Liver (tissue), 3 donors: ENCODE measurements at regions not wholly inside any gene's neighbourhood (a gene's known extent, or its start where the extent isn't known, plus 50 kb on each side); places are given as distances from the start of the nearest gene placed in this dataset.

Experiments
- CTCF ChIP-seq: fragments of 150-350 bp; IDR thresholded peaks from 2 replicates; pipeline ENCODE4 v1.5.1; 2017; ENCODE audit warnings: improper control_type of control experiment, low read depth, low read length; ENCODE audit not compliant: missing input control
- EGR1 ChIP-seq, 2 donors: IDR thresholded peaks; 2 replicates each; pipeline ENCODE4 v1.6.1; 2016 to 2018; ENCODE audit warnings: antibody characterized with exemption in 2 of 2, low read depth in 2 of 2
- JUND ChIP-seq, 2 donors: IDR thresholded peaks; 2 replicates each; pipeline ENCODE4 v1.6.1; 2016; ENCODE audit warnings: antibody characterized with exemption in 2 of 2
- donor health status: healthy.
- donor health status: healthy.

GRCh38 chr18:51621113-51621863, 423.8 kb upstream of the MEX3C start:
- TF ChIP-seq JUND (IDR thresholded peaks at IDR 0.05): no peak
- peak; percentile 47 for TF ChIP-seq CTCF
- TF ChIP-seq EGR1 (IDR thresholded peaks at IDR 0.05; ENCODE audit: low read depth in 2 of 2): no peak
